Thyroid gland (tissue), 4 donors: ENCODE measurements at regions not wholly inside any gene's neighbourhood (a gene's known extent, or its start where the extent isn't known, plus 50 kb on each side); places are given as distances from the start of the nearest gene placed in this dataset.

Source experiments
- DNase-seq, 2 donors: peaks; one replicate each; pipeline ENCODE4 v3.0.0-alpha.2; 2019
- H3K27ac ChIP-seq, 3 donors: fragments of 200-600 bp; sonication (generic); 1 replicate in 2 of 3; 2 replicates in 1 of 3; pipeline ENCODE4 v1.5.1; 2016 to 2019; ENCODE audit warnings: mild to moderate bottlenecking in 1 of 3, moderate library complexity in 1 of 3
- H3K27me3 ChIP-seq: fragments of 200-600 bp; sonication (generic); one replicate; pipeline ENCODE4 v1.5.1; 2019
- H3K36me3 ChIP-seq, 2 donors: fragments of 200-600 bp; sonication (generic); one replicate each; pipeline ENCODE4 v1.5.1; 2016 to 2019
- H3K4me1 ChIP-seq, 2 donors: fragments of 200-600 bp; sonication (generic); one replicate each; pipeline ENCODE4 v1.5.1; 2017 to 2019
- H3K4me3 ChIP-seq, 3 donors: fragments of 200-600 bp; sonication (generic); replicated peaks in 1 of 3; 1 replicate in 2 of 3; 2 replicates in 1 of 3; pipeline ENCODE4 v1.5.1; 2016; ENCODE audit warnings: mild to moderate bottlenecking in 1 of 3
- H3K9me3 ChIP-seq: fragments of 200-600 bp; sonication (generic); one replicate; pipeline ENCODE4 v1.5.1; 2017
- CTCF ChIP-seq, 6 experiments: fragments of 200-600 bp in 3 of 6; fragments of 450-650 bp in 3 of 6; sonication (generic) in 3 of 6; IDR thresholded peaks; one replicate each; pipeline ENCODE4 v1.5.1; 2016 to 2019; ENCODE audit warnings: antibody characterized with exemption in 6 of 6, mild to moderate bottlenecking in 2 of 6, inconsistent platforms in 1 of 6, moderate library complexity in 1 of 6
- POLR2A ChIP-seq, 2 donors: fragments of 450-650 bp; IDR thresholded peaks; one replicate each; pipeline ENCODE4 v1.6.1; 2017; ENCODE audit warnings: antibody characterized with exemption in 2 of 2, mild to moderate bottlenecking in 2 of 2, moderate library complexity in 1 of 2
- WGBS, 2 donors: methylation state at CpG; one replicate each; pipeline ENCODE4 v1.1.5; 2017; 5-methylcytosine and 5-hydroxymethylcytosine counted together
- intact Hi-C: fragments of 100-400 bp; cut with DNase I; formaldehyde crosslinking; loops from one replicate; pipeline ENCODE4 v1.15.1; 2023

GRCh38 chr1:163789911-163790310 lies 468.2 kb downstream of the NUF2 start:
- Histone ChIP-seq H3K27ac (no peak overlapping the region), H3K4me1 (no peaks in the 10 kb centered on the region), H3K4me3 (no peak overlapping the region), H3K27me3 (no peaks in the 10 kb centered on the region), H3K9me3 (no peaks in the 10 kb centered on the region), H3K36me3 (no peaks in the 10 kb centered on the region)
- 82 to 86% methylated on average over 4 of the region's 4 CpGs for WGBS, 2 donors
- no peak for TF ChIP-seq CTCF (IDR thresholded peaks at IDR 0.05)
- no peak for TF ChIP-seq POLR2A (IDR thresholded peaks at IDR 0.05)
- intact Hi-C loops = no loop called here
- DNase-seq = no peak

GRCh38 chr1:163794551-163794950 lies 472.8 kb downstream of the NUF2 start:
- Histone ChIP-seq H3K9me3 (no peaks in the 10 kb centered on the region), H3K4me1 (no peaks in the 10 kb centered on the region), H3K27ac (no peak overlapping the region), H3K36me3 (no peaks in the 10 kb centered on the region), H3K4me3 (no peak overlapping the region), H3K27me3 (no peaks in the 10 kb centered on the region)
- intact Hi-C loops = no loop called here
- WGBS, 2 donors = 73 to 83% methylated on average over 3 of the region's 3 CpGs
- DNase-seq = no peak
- TF ChIP-seq CTCF (IDR thresholded peaks at IDR 0.05) (no peak), POLR2A (IDR thresholded peaks at IDR 0.05) (no peak)

- H3K36me3 ChIP-seq = no peaks in the 10 kb centered on the region
- no peaks in the 10 kb centered on the region for H3K4me1 ChIP-seq
- TF ChIP-seq CTCF (IDR thresholded peaks at IDR 0.05) (no peak), POLR2A (IDR thresholded peaks at IDR 0.05) (no peak)
- no peak for DNase-seq
- H3K27me3 ChIP-seq = no peaks in the 10 kb centered on the region
- 38 to 40% methylated on average over 2 of the region's 2 CpGs for WGBS, 2 donors
- H3K4me3 ChIP-seq = no peak overlapping the region
- H3K9me3 ChIP-seq = no peaks in the 10 kb centered on the region
- no peak overlapping the region for H3K27ac ChIP-seq
- intact Hi-C loops = no loop called here
Measured at GRCh38 chr1:163796394-163796821, 474.7 kb downstream of the NUF2 start.

GRCh38 chr1:163797816-163798215 lies 476.1 kb downstream of the NUF2 start:
- Histone ChIP-seq H3K4me3 (no peak overlapping the region), H3K4me1 (no peaks in the 10 kb centered on the region), H3K27ac (no peak overlapping the region), H3K27me3 (no peaks in the 10 kb centered on the region), H3K9me3 (no peaks in the 10 kb centered on the region), H3K36me3 (no peaks in the 10 kb centered on the region)
- DNase-seq = no peak
- TF ChIP-seq CTCF (IDR thresholded peaks at IDR 0.05) (no peak), POLR2A (IDR thresholded peaks at IDR 0.05) (no peak)
- intact Hi-C loops = no loop called here

- TF ChIP-seq CTCF (IDR thresholded peaks at IDR 0.05) = no peak
- TF ChIP-seq POLR2A (IDR thresholded peaks at IDR 0.05) = no peak
- no peaks in the 10 kb centered on the region for H3K4me1 ChIP-seq
- DNase-seq = no peak
- H3K27ac ChIP-seq = no peak overlapping the region
- intact Hi-C loops = no loop called here
- no peak overlapping the region for H3K4me3 ChIP-seq
- no peaks in the 10 kb centered on the region for H3K9me3 ChIP-seq
- no peaks in the 10 kb centered on the region for H3K27me3 ChIP-seq
- H3K36me3 ChIP-seq = no peaks in the 10 kb centered on the region
- 74 to 75% methylated on average over 6 of the region's 6 CpGs for WGBS, 2 donors
Measured at GRCh38 chr1:163799190-163799805, 477.5 kb downstream of the NUF2 start.
